PC-9 (cell line): ENCODE measurements at regions not wholly inside any gene's neighbourhood (a gene's known extent, or its start where the extent isn't known, plus 50 kb on each side); places are given as distances from the start of the nearest gene placed in this dataset.

Source experiments
- BruUV-seq: library from RNA; stranded (reverse); fragments of 400-500 nt; replicated peaks from 2 replicates; lab custom pipeline; 2021; lab: Mats Ljungman, UMichigan
- CTCF ChIA-PET: fragments of 300-600 bp; sonication (Branson Sonifier 250); formaldehyde crosslinking; loops from one replicate; lab custom pipeline; 2022; ENCODE audit warnings: antibody characterized with exemption; lab: Charles Lee
- POLR2A ChIA-PET: fragments of 300-600 bp; sonication (Branson Sonifier 250); formaldehyde crosslinking; loops from one replicate; lab custom pipeline; 2022; ENCODE audit warnings: antibody characterized with exemption; ENCODE audit not compliant: unreplicated experiment; lab: Charles Lee
- DNase-seq, 2 experiments: peaks; one replicate each; pipeline versions ENCODE4 v3.0.0 to v3.0.0-alpha.2; 2015 to 2022; ENCODE audit warnings: mixed read lengths in 1 of 2
- H2AFZ ChIP-seq: fragments of 200-600 bp; sonication (generic); 2 replicates; pipeline ENCODE4 v1.8.1; 2017; ENCODE audit warnings: antibody characterized with exemption
- H3F3A ChIP-seq: fragments of 200-600 bp; sonication (generic); 2 replicates; pipeline ENCODE4 v1.8.1; 2017; ENCODE audit warnings: antibody characterized with exemption, mild to moderate bottlenecking, low read depth; ENCODE audit not compliant: insufficient read depth
- H3K27ac ChIP-seq: fragments of 200-600 bp; sonication (generic); 2 replicates; pipeline ENCODE4 v1.6.1; 2016; ENCODE audit warnings: mixed run types
- H3K27me3 ChIP-seq: fragments of 200-600 bp; sonication (generic); 2 replicates; pipeline ENCODE4 v1.6.1; 2016; ENCODE audit warnings: low read depth, mixed run types; ENCODE audit not compliant: insufficient read depth
- H3K36me3 ChIP-seq: fragments of 200-600 bp; sonication (generic); 2 replicates; pipeline ENCODE4 v1.6.1; 2016; ENCODE audit warnings: low read depth, mixed run types
- H3K4me1 ChIP-seq: fragments of 200-600 bp; sonication (generic); replicated peaks from 2 replicates; pipeline ENCODE4 v1.6.1; 2016; ENCODE audit warnings: mixed run types; ENCODE audit not compliant: insufficient read depth
- H3K4me2 ChIP-seq: fragments of 200-600 bp; sonication (generic); 2 replicates; pipeline ENCODE4 v1.6.1; 2017; ENCODE audit warnings: mixed run types
- H3K4me3 ChIP-seq: fragments of 200-600 bp; sonication (generic); 2 replicates; pipeline ENCODE4 v1.6.1; 2016; ENCODE audit warnings: mixed run types
- H3K79me2 ChIP-seq: fragments of 200-600 bp; sonication (generic); 2 replicates; pipeline ENCODE4 v1.6.1; 2017; ENCODE audit warnings: low read depth, mixed run types
- H3K9me2 ChIP-seq: fragments of 200-600 bp; sonication (generic); 2 replicates; pipeline ENCODE4 v1.8.1; 2017; ENCODE audit warnings: mild to moderate bottlenecking; ENCODE audit not compliant: insufficient read depth
- H3K9me3 ChIP-seq: fragments of 200-600 bp; sonication (generic); 2 replicates; pipeline ENCODE4 v1.8.1; 2016; ENCODE audit warnings: low read depth; ENCODE audit not compliant: insufficient read depth
- H4K20me1 ChIP-seq: fragments of 200-600 bp; sonication (generic); 2 replicates; pipeline ENCODE4 v1.8.1; 2017; ENCODE audit not compliant: insufficient read depth
- EZH2 ChIP-seq: fragments of 200-600 bp; sonication (generic); IDR thresholded peaks from 2 replicates; pipeline ENCODE4 v1.8.0; 2017; ENCODE audit warnings: antibody characterized with exemption, low read depth
- intact Hi-C: fragments of 100-400 bp; cut with micrococcal nuclease; formaldehyde crosslinking; loops from one replicate; pipeline ENCODE4 v1.10.0; 2022; ENCODE audit not compliant: unreplicated experiment
- TF ChIP-seq, protein P1 (sequence below): fragments of 200-600 bp; sonication (generic); conservative IDR thresholded peaks from 2 replicates; pipeline ENCODE4 v1.6.1; 2017; ENCODE audit warnings: mixed run types, antibody characterized with exemption, mild to moderate bottlenecking, moderate library complexity

DNA sequence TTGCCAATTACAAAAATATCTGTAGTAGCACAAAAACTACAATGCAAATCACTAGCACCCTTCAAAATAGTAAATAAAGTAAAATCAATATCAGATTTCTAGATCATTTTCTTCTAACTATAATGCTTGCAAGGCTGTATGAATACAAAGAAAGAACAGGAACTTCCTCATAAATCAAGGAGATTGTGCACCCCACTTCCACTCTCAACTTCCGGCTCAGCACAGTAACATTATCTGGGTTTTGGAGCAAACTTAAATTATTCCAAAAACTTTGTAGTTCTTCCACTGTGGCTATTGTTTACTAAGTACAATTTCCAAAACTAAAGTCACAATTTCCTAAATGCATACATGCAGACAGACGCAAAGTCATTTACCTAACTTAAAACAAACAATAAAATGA, 778.3 kb upstream of the SLC10A2 start:
- no peak for DNase-seq
- ChIA-PET CTCF (no interaction called here), POLR2A (no interaction called here)
- no peaks in the 10 kb centered on the region for H3K27me3 ChIP-seq
- H4K20me1 ChIP-seq = no peaks in the 10 kb centered on the region
- no peak overlapping the region for H3K4me3 ChIP-seq
- H2AFZ ChIP-seq = peak overlapping the region; percentile 24; the same call in 1 of the 2 replicates
- intact Hi-C loops = no loop called here
- H3F3A ChIP-seq = no peaks in the 10 kb centered on the region
- no peak overlapping the region for H3K27ac ChIP-seq
- no peaks in the 10 kb centered on the region for H3K36me3 ChIP-seq
- H3K4me1 ChIP-seq = no peaks in the 10 kb centered on the region
- TF ChIP-seq, protein P1, sequence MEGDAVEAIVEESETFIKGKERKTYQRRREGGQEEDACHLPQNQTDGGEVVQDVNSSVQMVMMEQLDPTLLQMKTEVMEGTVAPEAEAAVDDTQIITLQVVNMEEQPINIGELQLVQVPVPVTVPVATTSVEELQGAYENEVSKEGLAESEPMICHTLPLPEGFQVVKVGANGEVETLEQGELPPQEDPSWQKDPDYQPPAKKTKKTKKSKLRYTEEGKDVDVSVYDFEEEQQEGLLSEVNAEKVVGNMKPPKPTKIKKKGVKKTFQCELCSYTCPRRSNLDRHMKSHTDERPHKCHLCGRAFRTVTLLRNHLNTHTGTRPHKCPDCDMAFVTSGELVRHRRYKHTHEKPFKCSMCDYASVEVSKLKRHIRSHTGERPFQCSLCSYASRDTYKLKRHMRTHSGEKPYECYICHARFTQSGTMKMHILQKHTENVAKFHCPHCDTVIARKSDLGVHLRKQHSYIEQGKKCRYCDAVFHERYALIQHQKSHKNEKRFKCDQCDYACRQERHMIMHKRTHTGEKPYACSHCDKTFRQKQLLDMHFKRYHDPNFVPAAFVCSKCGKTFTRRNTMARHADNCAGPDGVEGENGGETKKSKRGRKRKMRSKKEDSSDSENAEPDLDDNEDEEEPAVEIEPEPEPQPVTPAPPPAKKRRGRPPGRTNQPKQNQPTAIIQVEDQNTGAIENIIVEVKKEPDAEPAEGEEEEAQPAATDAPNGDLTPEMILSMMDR = no peak
- no peak for TF ChIP-seq EZH2
- no peak overlapping the region for H3K4me2 ChIP-seq
- H3K79me2 ChIP-seq = no peaks in the 10 kb centered on the region
- no peaks in the 10 kb centered on the region for H3K9me2 ChIP-seq
- H3K9me3 ChIP-seq = no peaks in the 10 kb centered on the region
- no TSS peak for BruUV-seq

DNA sequence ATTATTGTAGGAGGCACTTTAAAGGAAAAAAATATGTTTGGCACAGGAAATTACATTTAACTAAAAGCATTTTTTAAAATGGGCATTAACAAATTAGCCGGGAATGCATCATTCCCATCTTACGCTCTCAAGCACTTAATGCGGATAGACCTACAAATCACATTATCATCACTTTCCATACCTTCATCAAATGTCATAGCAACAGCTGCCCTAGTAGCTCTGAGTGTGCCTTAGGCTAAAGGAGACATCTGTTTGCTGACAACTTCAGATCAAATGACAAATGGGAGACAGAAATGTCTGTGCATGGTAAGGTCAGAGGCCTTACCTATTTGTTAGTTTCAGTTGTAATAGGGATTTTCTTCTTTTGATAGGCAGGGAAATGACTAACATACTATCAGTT, 773.2 kb upstream of the SLC10A2 start:
- no peak overlapping the region for H3K27ac ChIP-seq
- H3F3A ChIP-seq = no peaks in the 10 kb centered on the region
- H3K4me3 ChIP-seq = no peak overlapping the region
- TF ChIP-seq, protein P1 = no peak
- TF ChIP-seq EZH2 = no peak
- ChIA-PET POLR2A (no interaction called here), CTCF (no interaction called here)
- no peaks in the 10 kb centered on the region for H3K4me1 ChIP-seq
- H2AFZ ChIP-seq = no peak overlapping the region
- intact Hi-C loops = no loop called here
- H3K9me2 ChIP-seq = no peaks in the 10 kb centered on the region
- no peaks in the 10 kb centered on the region for H3K79me2 ChIP-seq
- no peaks in the 10 kb centered on the region for H4K20me1 ChIP-seq
- H3K4me2 ChIP-seq = no peak overlapping the region
- H3K27me3 ChIP-seq = no peaks in the 10 kb centered on the region
- no peaks in the 10 kb centered on the region for H3K36me3 ChIP-seq
- no peak for DNase-seq
- no peaks in the 10 kb centered on the region for H3K9me3 ChIP-seq
- BruUV-seq = no TSS peak

GRCh38 chr13:103835052-103835451, 768.8 kb upstream of the SLC10A2 start:
- CTCF ChIA-PET = no interaction called here

More at GRCh38 chr13:103835052-103835451, 768.8 kb upstream of the SLC10A2 start:
- no peaks in the 10 kb centered on the region for H4K20me1 ChIP-seq
- H3K4me1 ChIP-seq = no peaks in the 10 kb centered on the region
- POLR2A ChIA-PET = no interaction called here
- no peaks in the 10 kb centered on the region for H3F3A ChIP-seq
- H3K9me3 ChIP-seq = no peaks in the 10 kb centered on the region
- no peaks in the 10 kb centered on the region for H3K79me2 ChIP-seq
- no peaks in the 10 kb centered on the region for H3K36me3 ChIP-seq
- TF ChIP-seq, protein P1 = no peak
- TF ChIP-seq EZH2 = no peak
- H2AFZ ChIP-seq = no peak overlapping the region
- H3K9me2 ChIP-seq = no peaks in the 10 kb centered on the region
- no peaks in the 10 kb centered on the region for H3K27me3 ChIP-seq
- intact Hi-C loops = no loop called here
- no peak for DNase-seq
- H3K4me3 ChIP-seq = no peak overlapping the region
- no peak overlapping the region for H3K4me2 ChIP-seq
- H3K27ac ChIP-seq = no peak overlapping the region
- no TSS peak for BruUV-seq
